ENCODE measurements at regions not wholly inside any gene's neighbourhood (a gene's known extent, or its start where the extent isn't known, plus 50 kb on each side); places are given as distances from the start of the nearest gene placed in this dataset.

DNA sequence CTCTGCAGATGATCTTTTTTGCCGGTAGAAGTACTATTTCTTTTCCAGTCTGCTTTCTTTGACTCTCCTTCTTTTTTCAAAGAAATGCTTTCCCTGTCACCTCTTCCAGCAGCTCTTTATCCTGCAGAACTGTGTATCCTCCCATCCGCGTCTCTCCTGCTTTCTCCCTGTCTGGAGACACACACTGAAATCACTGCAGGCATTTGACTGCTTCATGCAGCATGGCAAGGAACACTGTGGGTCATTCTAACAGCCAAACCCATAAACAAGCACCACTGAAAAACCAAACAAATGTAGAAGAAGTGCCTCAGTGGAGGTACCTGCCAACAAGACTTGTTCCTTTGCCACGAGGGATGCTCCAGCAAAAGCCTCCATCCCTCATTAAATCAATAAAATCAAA is 403.7 kb upstream of the CITED2 start:
- no peak for DNase-seq

DNA sequence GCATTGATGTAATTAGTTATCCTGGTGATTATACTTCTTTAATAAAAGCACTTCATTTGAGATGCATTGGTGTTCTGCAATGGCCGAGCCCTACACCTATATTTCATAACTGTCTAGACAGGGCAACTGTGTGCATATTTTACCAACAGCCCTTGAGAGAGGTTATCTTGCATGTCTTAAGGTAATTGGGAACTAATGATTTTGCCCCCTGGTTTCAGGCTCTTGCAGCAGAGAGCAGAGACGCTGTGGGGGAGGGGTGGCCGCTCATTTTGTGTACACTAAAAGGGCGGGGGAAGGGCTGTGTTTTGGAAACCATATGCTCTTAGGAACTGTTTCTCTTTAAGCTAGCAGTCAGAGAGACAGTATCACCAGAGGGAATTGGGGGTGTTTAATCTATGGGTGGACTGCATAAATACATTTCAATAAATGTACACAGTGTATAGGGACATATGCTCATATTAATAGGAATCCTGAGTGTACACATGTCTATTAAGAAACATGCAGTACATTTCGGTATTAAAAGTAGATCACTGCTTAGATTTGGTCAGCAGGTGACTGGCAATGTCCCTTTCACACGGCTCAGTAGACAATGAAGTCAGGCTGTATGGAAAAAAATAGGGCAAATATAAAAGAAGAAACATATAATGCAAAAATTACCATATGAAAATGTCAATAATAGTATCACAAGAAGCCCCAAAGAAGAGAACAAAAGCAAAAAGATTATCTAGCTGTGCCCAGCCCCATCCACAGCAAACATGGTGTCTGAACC is 402.9 kb upstream of the CITED2 start:
- DNase-seq: no peak

DNA sequence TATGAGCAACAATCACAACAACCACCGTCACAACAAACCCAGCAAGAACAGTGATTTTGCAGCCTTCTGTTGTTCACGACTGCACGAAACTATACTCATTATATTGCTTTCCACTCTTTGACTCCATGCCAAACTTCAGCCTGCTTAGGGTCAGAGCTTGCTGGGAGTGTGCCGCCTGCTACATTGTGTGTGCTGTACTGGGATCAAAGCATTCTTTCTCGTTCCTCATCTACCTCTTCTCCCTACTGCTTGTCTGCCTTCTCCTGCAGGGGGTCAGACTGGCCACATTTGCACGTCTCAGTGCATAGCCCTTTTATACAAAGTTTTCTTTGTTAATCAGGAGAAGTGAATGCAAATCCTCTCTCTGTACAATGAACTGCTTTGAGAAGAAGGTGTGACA is 401.6 kb upstream of the CITED2 start:
- DNase-seq: no peak

DNA sequence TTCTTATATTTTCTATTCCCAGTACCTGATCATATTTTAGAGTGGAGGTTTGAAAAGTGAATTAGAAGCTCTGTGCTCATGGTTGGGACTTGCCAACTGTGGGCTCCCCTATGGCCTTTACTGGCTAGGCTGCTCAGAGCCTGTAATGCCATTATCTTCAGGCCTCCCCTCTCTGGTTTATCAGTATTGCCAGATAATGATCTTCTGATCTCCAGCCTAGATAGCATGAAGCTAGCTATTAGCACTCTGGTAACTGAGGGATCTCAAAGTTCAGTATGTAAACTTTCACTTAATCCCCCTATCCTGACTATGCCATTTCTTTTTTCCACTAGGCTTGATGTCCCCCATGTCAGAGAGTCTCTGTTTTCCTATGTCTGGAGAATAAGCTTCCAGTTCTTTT is 393.7 kb upstream of the CITED2 start:
- DNase-seq: no peak

DNA sequence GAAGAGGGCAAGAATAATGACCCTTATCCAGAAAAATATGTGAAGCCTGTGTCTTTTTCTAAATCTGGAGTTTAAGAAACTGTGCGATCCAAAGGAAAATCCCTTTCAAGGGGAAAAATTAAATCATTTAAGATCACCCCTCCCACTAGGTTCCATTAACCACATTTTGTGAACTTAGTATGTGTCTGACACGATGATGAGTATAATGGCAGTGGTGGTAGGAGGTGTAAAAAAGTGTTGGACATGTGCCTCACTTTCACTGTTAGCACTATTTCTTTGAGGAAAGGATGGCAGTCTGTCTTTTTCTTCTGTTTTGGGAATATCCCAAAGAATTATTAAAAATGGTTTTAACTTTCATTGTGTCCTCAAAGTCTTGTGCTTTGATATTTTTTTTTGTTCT is 392.3 kb upstream of the CITED2 start:
- no peak for DNase-seq

DNA sequence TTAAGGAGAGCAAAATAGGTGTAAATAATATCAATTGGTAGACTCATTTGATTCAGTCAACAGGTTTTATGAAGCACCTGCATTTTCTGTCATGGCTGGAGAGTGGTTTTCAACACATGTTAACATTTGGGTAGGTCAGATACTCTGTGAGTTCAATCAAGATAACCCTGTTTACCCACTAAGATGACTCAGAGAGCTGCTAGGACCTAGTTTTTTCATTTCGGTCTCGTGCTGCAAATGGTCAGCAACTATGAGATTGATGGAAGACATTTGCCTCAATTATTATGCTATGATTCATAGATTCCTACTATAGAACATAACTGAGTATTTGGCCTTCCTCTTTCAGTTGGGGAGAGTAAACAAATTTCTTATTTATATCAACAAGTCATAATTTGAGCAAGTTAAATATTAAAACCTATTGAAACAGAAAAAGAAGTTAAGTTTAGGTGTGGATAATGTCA is 391.4 kb upstream of the CITED2 start:
- DNase-seq: no peak

DNA sequence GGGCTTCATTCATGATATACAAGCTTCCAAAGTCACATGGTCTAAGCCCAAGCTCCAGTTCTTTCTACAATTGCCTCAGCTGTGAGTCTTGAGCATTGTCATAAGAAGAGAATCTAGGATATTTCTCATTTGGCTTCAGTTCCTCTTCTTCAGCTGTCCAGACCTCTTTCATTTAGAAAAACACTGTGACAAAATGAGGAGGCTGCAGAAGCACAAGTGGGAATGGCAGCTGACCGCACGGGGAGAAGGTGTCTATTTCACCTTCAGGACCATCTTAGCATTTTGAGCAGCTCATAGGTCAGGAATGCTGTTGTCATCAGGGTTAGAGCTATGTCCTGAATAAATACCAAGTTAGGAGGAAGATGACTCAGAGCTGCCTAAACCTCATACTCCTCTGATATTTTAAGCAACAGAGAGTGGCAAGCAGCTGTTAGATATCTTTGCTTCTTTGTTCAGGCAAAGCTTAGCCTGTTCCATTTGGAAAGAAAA is 390.1 kb upstream of the CITED2 start:
- peak in 9 of 56 donors; percentile 1 to 38 (median 17) for DNase-seq

DNA sequence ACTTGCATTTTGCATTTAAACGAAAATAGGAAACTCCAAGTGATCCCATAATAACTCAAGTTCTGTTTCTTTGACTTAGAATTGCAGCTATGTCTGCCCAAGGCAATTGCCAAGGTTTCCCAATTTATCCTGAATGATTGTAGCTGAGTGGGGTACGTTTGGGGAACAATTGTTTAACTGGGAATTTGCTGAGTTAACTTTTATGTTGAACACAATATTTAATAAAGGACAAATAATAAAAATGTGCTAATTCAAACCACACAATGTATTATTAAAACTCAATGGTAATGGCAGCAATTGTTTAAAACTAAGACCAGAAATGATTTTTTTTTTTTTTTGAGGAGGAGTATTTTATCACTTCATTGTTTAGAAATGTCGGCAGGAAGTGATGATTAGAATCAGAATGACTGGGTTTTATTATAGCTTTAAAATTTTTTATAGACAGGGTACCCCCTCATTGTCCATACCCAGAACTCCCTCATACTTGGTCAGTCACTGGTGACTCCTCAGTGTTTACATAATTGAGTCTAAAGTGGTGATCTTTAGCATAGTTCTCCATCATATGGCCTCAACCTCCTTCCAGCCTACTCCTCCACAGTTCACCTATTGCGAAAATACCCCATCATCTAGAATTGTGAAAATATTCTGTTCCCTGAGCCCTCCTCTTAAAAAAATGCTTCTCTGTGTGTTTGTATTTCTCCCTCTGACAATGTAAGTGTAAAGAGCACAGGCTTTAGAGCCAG is 389.2 kb upstream of the CITED2 start:
- no peak for DNase-seq

DNA sequence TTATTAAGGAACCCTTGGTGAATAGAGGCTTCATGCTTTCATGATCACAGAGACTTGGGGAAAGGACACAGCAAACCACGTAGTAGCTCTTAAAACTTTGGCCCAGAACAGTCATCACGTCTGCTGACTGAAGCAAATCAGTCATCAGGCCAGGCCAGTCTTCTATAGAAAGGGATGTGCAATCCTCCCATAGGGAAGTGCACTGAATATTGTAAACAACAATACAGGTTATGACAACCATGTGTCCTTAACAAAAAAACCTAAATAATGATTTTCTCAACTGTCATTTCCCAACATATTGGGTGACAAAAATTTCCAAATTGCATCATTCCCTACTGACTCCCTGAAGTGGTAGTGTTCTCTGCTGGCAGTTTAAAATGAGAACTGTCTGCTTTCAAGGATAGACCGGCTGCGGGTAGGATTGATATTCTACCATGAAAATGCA is 388.2 kb upstream of the CITED2 start:
- no peak for DNase-seq

DNA sequence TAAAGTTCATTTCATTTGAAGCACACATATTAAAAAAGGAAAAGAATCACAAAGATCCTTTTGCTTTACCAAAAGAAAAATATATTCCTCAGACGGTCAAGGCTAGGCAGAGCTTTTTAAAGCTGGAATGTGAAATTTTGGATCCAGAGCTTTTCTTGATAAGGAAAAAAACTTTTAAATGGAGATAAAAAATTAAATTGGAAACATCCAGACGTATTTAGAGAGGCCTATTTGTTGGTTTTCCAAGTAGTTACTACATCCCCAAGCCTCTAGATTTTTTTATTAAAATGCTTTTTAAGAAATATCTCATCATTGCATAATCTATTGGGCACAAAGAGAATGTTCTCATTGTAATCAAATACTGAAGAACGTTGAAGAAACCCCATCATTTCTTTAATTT is 385.7 kb upstream of the CITED2 start:
- no peak for DNase-seq

DNA sequence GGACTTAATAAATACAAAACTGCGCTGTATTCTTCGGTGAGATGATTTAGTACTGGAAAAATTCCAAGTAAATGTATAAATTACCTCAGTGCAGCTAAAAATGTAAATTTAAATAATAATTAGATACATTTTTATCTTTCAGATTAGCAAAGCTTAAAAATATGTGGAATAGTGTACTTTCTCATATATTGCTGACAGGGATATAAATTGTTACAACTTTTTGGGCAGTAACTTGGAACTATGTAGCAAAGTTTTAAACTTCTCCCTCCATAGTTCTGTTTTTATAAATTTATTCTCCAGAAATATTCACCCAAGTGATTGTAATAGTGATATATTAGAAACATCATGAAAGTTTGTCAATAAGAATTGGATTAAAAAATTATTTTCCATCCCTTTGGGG is 384.6 kb upstream of the CITED2 start:
- DNase-seq: no peak

DNA sequence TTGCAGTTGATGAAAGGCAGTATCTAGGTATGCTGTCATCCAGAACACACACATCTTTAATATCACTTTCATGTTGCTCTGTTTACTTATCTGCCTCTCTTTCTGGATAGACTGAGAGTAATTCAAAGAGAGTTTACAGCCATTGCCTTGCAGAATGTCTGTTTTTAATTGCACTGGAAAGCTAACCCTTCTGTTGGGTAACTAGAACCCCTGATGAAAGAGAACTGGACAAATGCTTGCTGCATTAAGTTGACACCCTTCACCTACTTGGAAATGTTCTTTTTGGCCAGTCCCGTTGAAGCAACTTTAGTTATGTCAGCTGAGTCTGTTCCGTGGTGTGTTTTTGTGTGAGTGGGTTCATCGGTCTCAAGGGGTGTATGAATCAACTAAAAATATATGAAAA is 383.8 kb upstream of the CITED2 start:
- DNase-seq: no peak

DNA sequence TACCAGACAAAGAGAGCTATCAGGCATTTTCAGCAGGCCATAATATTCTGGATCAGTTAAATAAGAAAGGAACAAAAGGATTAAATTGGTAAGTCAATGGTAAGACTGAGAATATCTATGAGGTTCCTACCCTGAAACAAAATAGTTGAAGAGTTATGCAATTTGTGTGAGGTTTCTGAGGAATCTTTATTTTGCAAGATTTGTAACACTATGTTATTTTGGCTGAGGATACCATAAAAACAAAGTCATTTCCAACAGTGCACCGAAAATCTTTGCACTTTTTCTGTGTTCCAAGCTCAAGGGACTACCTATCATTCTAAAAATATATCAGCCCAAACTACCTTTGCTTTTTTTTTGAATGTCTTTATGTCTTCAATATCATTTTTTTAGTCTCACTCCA is 383.3 kb upstream of the CITED2 start:
- no peak for DNase-seq

DNA sequence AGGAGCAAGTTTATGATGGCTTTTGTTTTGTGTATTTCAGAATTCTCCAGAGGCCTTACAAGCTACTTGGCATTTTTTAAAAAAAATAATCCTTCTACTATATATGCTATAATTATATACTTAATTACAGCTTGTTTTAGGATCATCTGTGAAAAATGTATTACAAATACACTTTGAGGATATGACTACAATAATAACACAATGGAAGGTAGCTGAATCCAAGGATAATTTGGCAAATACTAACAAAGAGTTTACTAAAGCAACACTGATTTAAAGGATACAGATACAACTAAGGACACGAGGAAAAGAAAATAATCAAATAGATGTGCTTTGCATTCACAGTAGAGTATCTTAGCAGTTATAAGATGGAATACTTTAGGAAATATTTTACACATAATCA is 381.9 kb upstream of the CITED2 start:
- no peak for DNase-seq

DNA sequence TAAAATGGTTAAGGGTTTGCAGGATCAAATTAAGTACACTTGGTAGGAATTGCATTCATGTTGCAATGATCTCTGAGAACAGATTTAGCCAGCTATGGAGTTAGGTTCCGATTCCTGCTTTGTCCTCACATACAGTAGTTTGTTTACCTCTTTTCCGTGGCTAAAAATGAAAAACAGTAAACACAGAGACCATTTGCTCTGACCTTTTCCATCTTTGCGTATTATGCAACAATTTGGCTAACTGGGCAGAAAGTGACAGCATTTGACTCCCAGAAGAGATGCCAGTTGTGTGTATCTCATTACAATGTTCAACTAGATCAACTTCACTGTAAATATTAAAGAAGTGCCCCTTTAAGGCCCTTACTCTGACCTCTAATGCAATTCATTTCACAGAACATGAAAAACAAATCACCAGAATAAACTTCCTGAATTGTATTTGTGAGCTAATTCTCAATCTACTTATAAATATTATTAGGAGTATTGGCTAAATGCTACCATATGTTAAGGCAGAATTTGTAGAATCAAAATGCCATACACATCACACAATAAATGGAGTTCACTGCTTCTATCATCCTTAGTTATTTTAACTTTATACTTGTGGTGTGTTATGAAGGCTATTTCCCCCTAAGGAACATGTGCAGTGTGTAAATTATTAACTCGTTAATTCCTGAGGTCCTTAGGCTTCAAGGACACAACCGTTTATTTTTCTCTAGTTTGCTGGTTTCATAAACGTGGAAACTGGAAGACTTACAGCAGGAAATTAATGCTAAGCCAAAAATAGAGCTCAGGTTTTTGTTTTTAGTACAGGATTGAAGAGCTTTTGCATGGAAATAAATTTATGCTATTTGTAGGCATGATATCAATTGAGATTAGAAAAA is 380.7 kb upstream of the CITED2 start:
- no peak for DNase-seq

DNA sequence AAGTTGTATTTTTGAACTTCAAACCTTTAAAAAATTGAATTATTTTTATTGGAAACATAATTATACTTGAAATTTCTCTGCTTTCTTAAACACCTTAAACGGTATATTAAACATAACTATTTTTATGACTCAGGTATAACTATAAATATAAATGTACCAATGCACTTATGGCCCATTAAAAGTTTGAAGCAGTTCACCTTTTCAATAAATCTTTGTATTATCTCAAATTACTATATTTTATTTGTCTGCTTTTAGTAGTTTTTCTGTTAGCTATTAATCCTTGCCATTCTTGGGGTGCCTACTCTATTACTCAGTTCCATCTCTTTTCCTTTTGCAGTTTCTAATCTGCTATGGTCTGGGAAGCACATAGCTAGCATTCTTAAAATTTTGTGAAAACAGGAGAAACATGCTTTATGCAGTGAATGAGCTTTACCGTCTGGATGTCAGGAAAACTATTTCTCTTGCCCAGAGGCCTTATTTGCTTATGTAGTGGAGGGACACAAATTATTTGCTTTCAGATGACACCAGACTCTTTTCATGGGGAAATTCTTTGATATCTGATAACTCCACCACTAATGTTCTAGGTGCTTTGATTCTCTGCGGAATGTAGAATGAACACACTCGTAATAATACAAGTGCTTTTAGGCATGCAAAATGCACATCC is 378.9 kb upstream of the CITED2 start:
- DNase-seq: no peak

DNA sequence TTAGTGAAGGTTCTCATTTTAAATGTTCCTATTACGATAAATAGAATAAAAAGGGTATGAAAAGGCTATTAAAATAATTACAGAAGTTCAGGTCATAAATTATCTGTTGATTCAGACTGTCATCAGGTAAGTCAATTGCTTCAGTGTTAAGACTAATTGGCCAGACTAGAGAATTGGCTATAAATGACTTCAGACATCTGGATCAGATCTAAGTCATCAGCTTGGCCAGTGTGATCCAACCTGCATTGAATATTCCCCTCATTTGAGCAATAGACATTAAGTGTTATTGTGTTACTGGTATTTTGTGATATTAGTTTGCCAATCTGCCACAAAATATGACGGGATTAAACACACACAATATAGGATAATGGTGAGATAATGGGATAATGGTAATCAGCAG is 377.6 kb upstream of the CITED2 start:
- no peak for DNase-seq

DNA sequence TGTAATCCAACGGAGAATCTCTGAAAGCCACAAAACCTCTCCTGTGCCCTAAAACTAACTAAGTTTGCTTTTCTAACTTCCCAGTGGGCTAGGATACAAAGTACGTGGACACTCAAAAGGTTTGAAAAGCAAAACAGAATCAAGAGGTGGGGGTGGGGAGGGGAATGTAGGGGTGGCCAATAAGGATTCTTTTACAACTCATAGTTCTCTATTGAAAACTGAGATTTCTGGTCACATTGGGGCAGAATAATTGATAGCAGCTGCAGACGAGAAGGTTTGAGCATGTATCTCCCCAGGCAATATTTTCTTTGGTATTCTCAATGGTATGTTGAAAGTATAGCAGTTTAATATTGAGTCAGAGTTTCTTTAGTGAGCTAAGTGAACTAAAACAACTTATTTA is 376.7 kb upstream of the CITED2 start:
- DNase-seq: no peak

DNA sequence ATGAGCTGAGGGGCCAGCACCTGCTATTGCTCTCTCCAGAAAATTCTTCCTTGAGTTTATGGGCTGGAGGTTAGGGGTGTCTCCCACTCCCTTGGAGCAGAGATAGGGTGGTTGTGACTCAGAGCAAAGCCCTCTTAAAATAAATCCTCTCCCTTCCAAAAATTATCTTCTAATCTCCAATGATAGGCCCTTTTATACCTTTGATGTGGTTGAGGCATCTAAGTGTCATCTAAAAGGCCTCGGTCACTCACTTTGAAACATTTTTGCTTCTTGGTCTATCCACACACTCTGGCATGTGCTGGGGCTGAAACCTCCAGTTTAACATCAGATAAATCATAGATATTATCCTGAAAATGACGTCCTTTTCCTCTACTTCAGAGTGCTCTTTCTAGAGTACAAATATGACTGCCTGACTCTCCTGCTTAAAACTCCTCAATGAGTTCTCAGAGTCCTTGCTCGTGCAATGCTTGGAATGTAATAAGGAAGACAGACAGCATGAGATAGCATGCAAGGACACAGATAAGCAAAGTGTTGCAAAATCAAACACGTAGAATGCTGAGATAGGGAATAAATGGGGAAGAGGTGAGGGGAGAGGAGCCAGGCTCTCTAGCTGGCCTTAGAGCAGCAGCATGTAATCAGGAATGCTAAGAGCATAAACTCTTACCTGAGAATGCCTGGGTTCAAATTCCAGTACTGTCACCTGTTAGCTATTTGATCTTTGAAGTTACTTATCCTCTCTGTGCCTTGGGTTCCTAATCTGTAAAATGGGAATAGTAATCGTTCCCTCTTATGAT is 374.1 kb upstream of the CITED2 start:
- DNase-seq: no peak

DNA sequence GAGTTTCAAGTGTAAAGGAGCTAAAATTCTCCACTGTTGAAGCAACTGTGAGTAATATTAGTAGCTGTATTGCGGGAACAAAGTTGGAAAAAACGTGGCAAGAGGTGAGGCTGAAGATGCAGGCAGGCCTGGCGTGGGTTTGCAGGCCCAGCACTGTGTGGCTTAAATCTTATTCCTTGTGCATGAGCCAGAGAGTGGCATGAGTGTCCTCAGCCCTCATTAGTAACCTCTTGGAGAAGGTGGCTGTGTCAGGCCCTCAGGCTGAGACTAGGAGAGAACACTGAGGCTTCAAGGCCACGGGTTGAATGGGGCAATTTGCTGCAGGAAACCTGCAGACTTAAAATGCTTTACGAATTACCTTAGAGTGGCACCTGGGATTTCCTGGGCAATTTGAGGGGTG is 372.7 kb upstream of the CITED2 start:
- no peak for DNase-seq
